CD4-positive, alpha-beta T cell (primary cell): ENCODE measurements at regions not wholly inside any gene's neighbourhood (a gene's known extent, or its start where the extent isn't known, plus 50 kb on each side); places are given as distances from the start of the nearest gene placed in this dataset.

Experiments used
- ATAC-seq: fragments of 200-7000 bp; cut with Tn5 transposase; one replicate; pipeline ENCODE4 v1.10.0; 2022; ENCODE audit warnings: mild to moderate bottlenecking; ENCODE audit not compliant: poor library complexity
- CTCF ChIA-PET: fragments of 350-600 bp; sonication (Branson Sonifier 250); formaldehyde crosslinking; loops from one replicate; lab custom pipeline; 2021; ENCODE audit warnings: antibody characterized with exemption, inconsistent platforms; lab: Charles Lee
- POLR2A ChIA-PET: fragments of 350-600 bp; sonication (Branson Sonifier 250); formaldehyde crosslinking; loops from one replicate; lab custom pipeline; 2021; ENCODE audit warnings: antibody characterized with exemption, inconsistent platforms; lab: Charles Lee
- DNase-seq, 14 experiments: peaks; one replicate each; pipeline ENCODE4 v3.0.0-alpha.2; 2013 to 2020; ENCODE audit warnings: mixed read lengths in 2 of 14
- H3K27ac ChIP-seq, 2 donors: one replicate each; pipeline versions ENCODE4 v1.5.1 to v1.7.0; 2013; ENCODE audit warnings: low read length in 2 of 2, low read depth in 1 of 2, mild to moderate bottlenecking in 1 of 2
- H3K27me3 ChIP-seq, 2 experiments: 1 replicate in 1 of 2; 2 replicates in 1 of 2; pipeline versions ENCODE4 v1.6.1 to v1.7.0; 2013; ENCODE audit warnings: low read length in 2 of 2, control low read depth in 1 of 2, mild to moderate bottlenecking in 1 of 2, moderate library complexity in 1 of 2; ENCODE audit not compliant: insufficient read depth in 2 of 2, control insufficient read depth in 1 of 2
- H3K36me3 ChIP-seq: one replicate; pipeline ENCODE4 v1.6.1; 2013; ENCODE audit warnings: low read length, control low read depth; ENCODE audit not compliant: insufficient read depth
- H3K4me1 ChIP-seq: one replicate; pipeline ENCODE4 v1.6.1; 2013; ENCODE audit warnings: low read length, control low read depth; ENCODE audit not compliant: insufficient read depth
- H3K4me3 ChIP-seq: one replicate; pipeline ENCODE4 v1.5.1; 2013; ENCODE audit warnings: mild to moderate bottlenecking, low read length, moderate library complexity
- H3K9me3 ChIP-seq, 2 experiments: 1 replicate in 1 of 2; 2 replicates in 1 of 2; pipeline versions ENCODE4 v1.6.1 to v1.7.0; 2013; ENCODE audit warnings: low read length in 2 of 2, mild to moderate bottlenecking in 2 of 2, control low read depth in 1 of 2, moderate library complexity in 1 of 2; ENCODE audit not compliant: control insufficient read depth in 1 of 2, insufficient read depth in 1 of 2
- H3K27ac Mint-ChIP-seq: one replicate; pipeline ENCODE4 v1.8.0; 2020; ENCODE audit warnings: mixed read lengths
- H3K27me3 Mint-ChIP-seq: one replicate; pipeline ENCODE4 v1.8.0; 2021; ENCODE audit warnings: mixed read lengths
- H3K36me3 Mint-ChIP-seq: one replicate; pipeline ENCODE4 v1.8.0; 2021; ENCODE audit warnings: low read depth, mixed read lengths
- H3K4me1 Mint-ChIP-seq: one replicate; pipeline ENCODE4 v1.8.0; 2021; ENCODE audit warnings: low read depth, mixed read lengths
- H3K4me3 Mint-ChIP-seq: one replicate; pipeline ENCODE4 v1.8.0; 2020; ENCODE audit warnings: mild to moderate bottlenecking, mixed read lengths
- H3K9me3 Mint-ChIP-seq: one replicate; pipeline ENCODE4 v1.8.0; 2020; ENCODE audit warnings: mixed read lengths
- CTCF ChIP-seq: fragments of 200-600 bp; IDR thresholded peaks from one replicate; pipeline ENCODE4 v1.8.0; 2022; ENCODE audit warnings: antibody characterized with exemption, mild to moderate bottlenecking
- intact Hi-C, 2 experiments: fragments of 100-400 bp; cut with DNase I in 1 of 2; cut with micrococcal nuclease in 1 of 2; formaldehyde crosslinking; loops; one replicate each; pipeline versions ENCODE4 v1.15.1 to v1.9.0; 2023 to 2025; cut with DNase I, micrococcal nuclease

- intact Hi-C loops, result no loop called here
- no peak for ATAC-seq
- POLR2A ChIA-PET, result no interaction called here
- no peaks in the 10 kb centered on the region for H3K4me1 ChIP-seq
- no peak overlapping the region for H3K4me3 Mint-ChIP-seq
- H3K27ac ChIP-seq, result no peak overlapping the region
- H3K9me3 Mint-ChIP-seq, result peaks cover 2% of the 10 kb centered on the region
- H3K36me3 ChIP-seq, result no peaks in the 10 kb centered on the region
- no peaks in the 10 kb centered on the region for H3K36me3 Mint-ChIP-seq
- TF ChIP-seq CTCF, result no peak
- no peaks in the 10 kb centered on the region for H3K27me3 Mint-ChIP-seq
- H3K27me3 ChIP-seq, result no peaks in the 10 kb centered on the region
- H3K27ac Mint-ChIP-seq, result no peak overlapping the region
- no peaks in the 10 kb centered on the region for H3K4me1 Mint-ChIP-seq
- DNase-seq, result no peak
- no peak overlapping the region for H3K4me3 ChIP-seq
- CTCF ChIA-PET, result no interaction called here
- peaks cover 0 to 5% of the 10 kb centered on the region in 2 experiments for H3K9me3 ChIP-seq
Measured at GRCh38 chr1:191889623-191890003, 268.6 kb upstream of the RGS18 start.

- Mint-ChIP-seq H3K9me3 (peaks cover 2% of the 10 kb centered on the region), H3K27ac (no peak overlapping the region), H3K4me1 (no peaks in the 10 kb centered on the region), H3K36me3 (no peaks in the 10 kb centered on the region), H3K4me3 (no peak overlapping the region), H3K27me3 (no peaks in the 10 kb centered on the region)
- Histone ChIP-seq H3K4me3 (no peak overlapping the region), H3K4me1 (no peaks in the 10 kb centered on the region), H3K27me3 (no peaks in the 10 kb centered on the region), H3K36me3 (no peaks in the 10 kb centered on the region), H3K27ac (no peak overlapping the region), H3K9me3 (peaks cover 0 to 5% of the 10 kb centered on the region in 2 experiments)
- TF ChIP-seq CTCF, result no peak
- ATAC-seq, result no peak
- POLR2A ChIA-PET, result no interaction called here
- CTCF ChIA-PET, result no interaction called here
- no peak for DNase-seq
- intact Hi-C loops, result no loop called here
Measured at GRCh38 chr1:191890433-191891088, 267.7 kb upstream of the RGS18 start.

- H3K4me1 Mint-ChIP-seq, result no peaks in the 10 kb centered on the region
- H3K4me3 ChIP-seq, result no peak overlapping the region
- no peak overlapping the region for H3K27ac ChIP-seq
- H3K4me1 ChIP-seq, result no peaks in the 10 kb centered on the region
- ChIA-PET POLR2A (no interaction called here), CTCF (no interaction called here)
- H3K4me3 Mint-ChIP-seq, result no peak overlapping the region
- no peaks in the 10 kb centered on the region for H3K36me3 Mint-ChIP-seq
- no peak for TF ChIP-seq CTCF
- DNase-seq (no peak), ATAC-seq (no peak)
- no peaks in the 10 kb centered on the region for H3K36me3 ChIP-seq
- H3K9me3 ChIP-seq, result peaks cover 0 to 5% of the 10 kb centered on the region in 2 experiments
- intact Hi-C loops, result no loop called here
- no peaks in the 10 kb centered on the region for H3K27me3 Mint-ChIP-seq
- no peaks in the 10 kb centered on the region for H3K27me3 ChIP-seq
- no peak overlapping the region for H3K27ac Mint-ChIP-seq
- H3K9me3 Mint-ChIP-seq, result peaks cover 2% of the 10 kb centered on the region
Measured at GRCh38 chr1:191892716-191893115, 265.5 kb upstream of the RGS18 start.
